Panc1 (cell line): ENCODE measurements at regions not wholly inside any gene's neighbourhood (a gene's known extent, or its start where the extent isn't known, plus 50 kb on each side); places are given as distances from the start of the nearest gene placed in this dataset.

Experiments used
- POLR2AphosphoS5 ChIP-seq: IDR thresholded peaks from 2 replicates; pipeline ENCODE4 v1.6.1; 2012; ENCODE audit warnings: mild to moderate bottlenecking, low read depth, low read length, moderate library complexity
- SIN3A ChIP-seq: IDR thresholded peaks from 2 replicates; pipeline ENCODE4 v1.6.1; 2012; ENCODE audit warnings: low read depth, mild to moderate bottlenecking, low read length, moderate library complexity, borderline replicate concordance; ENCODE audit not compliant: insufficient read depth
- TCF7L2 ChIP-seq: IDR thresholded peaks from 2 replicates; pipeline ENCODE4 v1.6.1; 2011; ENCODE audit warnings: mild to moderate bottlenecking, low read depth, low read length, inconsistent platforms
- TF ChIP-seq, protein P1 (sequence below): fragments of 450-650 bp; IDR thresholded peaks from 2 replicates; pipeline ENCODE4 v1.5.1; 2017; ENCODE audit warnings: mild to moderate bottlenecking
- TF ChIP-seq, protein P2 (sequence below), 2 experiments: IDR thresholded peaks; 2 replicates each; pipeline ENCODE4 v1.6.1; 2011 to 2012; ENCODE audit warnings: low read depth in 2 of 2, control low read depth in 1 of 2, low read length in 1 of 2, mild to moderate bottlenecking in 1 of 2, moderate library complexity in 1 of 2; ENCODE audit not compliant: insufficient read depth in 1 of 2

DNA sequence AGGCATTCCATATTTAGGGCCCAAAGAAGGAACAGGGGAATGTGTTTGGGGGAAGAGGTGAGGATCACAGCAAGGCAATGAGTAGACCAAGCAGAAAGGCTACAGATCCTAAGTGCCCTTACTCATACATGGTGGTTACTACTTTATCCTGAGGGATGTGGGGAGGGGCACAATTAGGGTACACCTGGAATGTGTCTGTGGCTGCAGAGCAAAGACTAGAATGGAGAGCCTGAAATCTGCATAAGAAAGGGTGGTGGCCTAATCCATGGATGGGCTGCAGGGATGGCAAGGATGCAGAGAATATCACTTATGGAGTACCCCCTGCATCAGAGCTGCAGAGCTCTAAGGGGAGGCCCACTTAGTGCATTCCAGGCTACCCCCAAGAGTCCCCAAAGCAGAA lies 352.6 kb upstream of the TRPC7 start:
- TF ChIP-seq, protein P1, sequence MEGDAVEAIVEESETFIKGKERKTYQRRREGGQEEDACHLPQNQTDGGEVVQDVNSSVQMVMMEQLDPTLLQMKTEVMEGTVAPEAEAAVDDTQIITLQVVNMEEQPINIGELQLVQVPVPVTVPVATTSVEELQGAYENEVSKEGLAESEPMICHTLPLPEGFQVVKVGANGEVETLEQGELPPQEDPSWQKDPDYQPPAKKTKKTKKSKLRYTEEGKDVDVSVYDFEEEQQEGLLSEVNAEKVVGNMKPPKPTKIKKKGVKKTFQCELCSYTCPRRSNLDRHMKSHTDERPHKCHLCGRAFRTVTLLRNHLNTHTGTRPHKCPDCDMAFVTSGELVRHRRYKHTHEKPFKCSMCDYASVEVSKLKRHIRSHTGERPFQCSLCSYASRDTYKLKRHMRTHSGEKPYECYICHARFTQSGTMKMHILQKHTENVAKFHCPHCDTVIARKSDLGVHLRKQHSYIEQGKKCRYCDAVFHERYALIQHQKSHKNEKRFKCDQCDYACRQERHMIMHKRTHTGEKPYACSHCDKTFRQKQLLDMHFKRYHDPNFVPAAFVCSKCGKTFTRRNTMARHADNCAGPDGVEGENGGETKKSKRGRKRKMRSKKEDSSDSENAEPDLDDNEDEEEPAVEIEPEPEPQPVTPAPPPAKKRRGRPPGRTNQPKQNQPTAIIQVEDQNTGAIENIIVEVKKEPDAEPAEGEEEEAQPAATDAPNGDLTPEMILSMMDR: no peak
- TF ChIP-seq POLR2AphosphoS5 (no peak), TCF7L2 (no peak), SIN3A (no peak)
- TF ChIP-seq, protein P2, sequence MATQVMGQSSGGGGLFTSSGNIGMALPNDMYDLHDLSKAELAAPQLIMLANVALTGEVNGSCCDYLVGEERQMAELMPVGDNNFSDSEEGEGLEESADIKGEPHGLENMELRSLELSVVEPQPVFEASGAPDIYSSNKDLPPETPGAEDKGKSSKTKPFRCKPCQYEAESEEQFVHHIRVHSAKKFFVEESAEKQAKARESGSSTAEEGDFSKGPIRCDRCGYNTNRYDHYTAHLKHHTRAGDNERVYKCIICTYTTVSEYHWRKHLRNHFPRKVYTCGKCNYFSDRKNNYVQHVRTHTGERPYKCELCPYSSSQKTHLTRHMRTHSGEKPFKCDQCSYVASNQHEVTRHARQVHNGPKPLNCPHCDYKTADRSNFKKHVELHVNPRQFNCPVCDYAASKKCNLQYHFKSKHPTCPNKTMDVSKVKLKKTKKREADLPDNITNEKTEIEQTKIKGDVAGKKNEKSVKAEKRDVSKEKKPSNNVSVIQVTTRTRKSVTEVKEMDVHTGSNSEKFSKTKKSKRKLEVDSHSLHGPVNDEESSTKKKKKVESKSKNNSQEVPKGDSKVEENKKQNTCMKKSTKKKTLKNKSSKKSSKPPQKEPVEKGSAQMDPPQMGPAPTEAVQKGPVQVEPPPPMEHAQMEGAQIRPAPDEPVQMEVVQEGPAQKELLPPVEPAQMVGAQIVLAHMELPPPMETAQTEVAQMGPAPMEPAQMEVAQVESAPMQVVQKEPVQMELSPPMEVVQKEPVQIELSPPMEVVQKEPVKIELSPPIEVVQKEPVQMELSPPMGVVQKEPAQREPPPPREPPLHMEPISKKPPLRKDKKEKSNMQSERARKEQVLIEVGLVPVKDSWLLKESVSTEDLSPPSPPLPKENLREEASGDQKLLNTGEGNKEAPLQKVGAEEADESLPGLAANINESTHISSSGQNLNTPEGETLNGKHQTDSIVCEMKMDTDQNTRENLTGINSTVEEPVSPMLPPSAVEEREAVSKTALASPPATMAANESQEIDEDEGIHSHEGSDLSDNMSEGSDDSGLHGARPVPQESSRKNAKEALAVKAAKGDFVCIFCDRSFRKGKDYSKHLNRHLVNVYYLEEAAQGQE (IDR thresholded peaks at IDR 0.05; ENCODE audit: insufficient read depth in 1 of 2, low read depth in 2 of 2, low read length in 1 of 2): no peak
